ENCODE measurements at regions not wholly inside any gene's neighbourhood (a gene's known extent, or its start where the extent isn't known, plus 50 kb on each side); places are given as distances from the start of the nearest gene placed in this dataset.

- TF ChIP-seq CTCF (conservative IDR thresholded peaks at IDR 0.05; ENCODE audit: low read depth, low read length): no peak
- no peak for TF ChIP-seq EZH2phosphoT487 (IDR thresholded peaks at IDR 0.05; ENCODE audit: borderline replicate concordance, low read length)
- TF ChIP-seq EZH2 (IDR thresholded peaks at IDR 0.05; ENCODE audit: low read length, unreplicated experiment): no peak
These were observed 85.2 kb upstream of the ANKEF1 start for GRCh38 chr20:9949563-9949962.
